GM12878 (cell line): ENCODE measurements at regions not wholly inside any gene's neighbourhood (a gene's known extent, or its start where the extent isn't known, plus 50 kb on each side); places are given as distances from the start of the nearest gene placed in this dataset.

Experiments
- HDGF ChIP-seq: fragments of 450-650 bp; IDR thresholded peaks from 2 replicates; pipeline ENCODE4 v1.6.1; 2016; ENCODE audit warnings: antibody characterized with exemption
- MAX ChIP-seq: IDR thresholded peaks from 2 replicates; pipeline ENCODE4 v1.6.1; 2012; ENCODE audit warnings: low read depth, low read length, improper control_type of control experiment
- POLR2AphosphoS5 ChIP-seq: IDR thresholded peaks from 2 replicates; pipeline ENCODE4 v1.6.1; 2011; ENCODE audit warnings: mild to moderate bottlenecking, low read length, inconsistent platforms
- REST ChIP-seq: IDR thresholded peaks from 2 replicates; pipeline ENCODE4 v1.6.1; 2012; ENCODE audit warnings: mild to moderate bottlenecking, low read depth, low read length
- TF ChIP-seq, protein P1 (sequence below), 3 experiments: IDR thresholded peaks in 2 of 3; conservative IDR thresholded peaks in 1 of 3; 2 replicates each; pipeline ENCODE4 v1.5.1; 2011; ENCODE audit warnings: low read depth in 3 of 3, low read length in 3 of 3, mild to moderate bottlenecking in 3 of 3, control low read depth in 2 of 3, moderate library complexity in 2 of 3, inconsistent platforms in 1 of 3, mixed read lengths in 1 of 3; ENCODE audit not compliant: control insufficient read depth in 2 of 3, insufficient read depth in 1 of 3; ENCODE audit errors: extremely low read depth in 1 of 3

DNA sequence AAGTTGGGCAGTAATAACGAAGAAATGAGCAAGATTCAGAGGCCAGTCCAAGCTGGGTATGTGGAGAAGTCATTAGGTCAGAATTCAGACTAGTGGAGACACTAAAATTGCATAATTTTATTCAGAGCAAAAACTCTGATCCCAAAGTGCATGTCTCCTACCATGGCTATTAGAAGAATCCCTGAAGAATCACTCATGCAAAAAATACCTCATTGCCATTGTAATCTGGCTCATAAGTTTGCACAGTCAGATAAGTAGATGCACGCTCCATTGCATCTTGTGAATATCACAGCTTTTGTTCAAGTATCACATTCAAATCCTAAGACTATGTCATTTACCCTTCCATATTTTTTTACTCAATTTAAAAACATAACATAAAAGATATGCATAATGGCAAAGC, 692.2 kb upstream of the KLHL29 start:
- TF ChIP-seq HDGF (no peak), MAX (no peak), POLR2AphosphoS5 (no peak), REST (no peak)
- TF ChIP-seq, protein P1, sequence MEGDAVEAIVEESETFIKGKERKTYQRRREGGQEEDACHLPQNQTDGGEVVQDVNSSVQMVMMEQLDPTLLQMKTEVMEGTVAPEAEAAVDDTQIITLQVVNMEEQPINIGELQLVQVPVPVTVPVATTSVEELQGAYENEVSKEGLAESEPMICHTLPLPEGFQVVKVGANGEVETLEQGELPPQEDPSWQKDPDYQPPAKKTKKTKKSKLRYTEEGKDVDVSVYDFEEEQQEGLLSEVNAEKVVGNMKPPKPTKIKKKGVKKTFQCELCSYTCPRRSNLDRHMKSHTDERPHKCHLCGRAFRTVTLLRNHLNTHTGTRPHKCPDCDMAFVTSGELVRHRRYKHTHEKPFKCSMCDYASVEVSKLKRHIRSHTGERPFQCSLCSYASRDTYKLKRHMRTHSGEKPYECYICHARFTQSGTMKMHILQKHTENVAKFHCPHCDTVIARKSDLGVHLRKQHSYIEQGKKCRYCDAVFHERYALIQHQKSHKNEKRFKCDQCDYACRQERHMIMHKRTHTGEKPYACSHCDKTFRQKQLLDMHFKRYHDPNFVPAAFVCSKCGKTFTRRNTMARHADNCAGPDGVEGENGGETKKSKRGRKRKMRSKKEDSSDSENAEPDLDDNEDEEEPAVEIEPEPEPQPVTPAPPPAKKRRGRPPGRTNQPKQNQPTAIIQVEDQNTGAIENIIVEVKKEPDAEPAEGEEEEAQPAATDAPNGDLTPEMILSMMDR (IDR thresholded peaks at IDR 0.05 in 2 of 3, conservative IDR thresholded peaks at IDR 0.05 in 1 of 3; ENCODE audit: control insufficient read depth in 2 of 3, extremely low read depth in 1 of 3, insufficient read depth in 1 of 3, low read depth in 3 of 3, low read length in 3 of 3) = no peak
